Endodermal cell (in vitro differentiated cells): ENCODE measurements at regions not wholly inside any gene's neighbourhood (a gene's known extent, or its start where the extent isn't known, plus 50 kb on each side); places are given as distances from the start of the nearest gene placed in this dataset.

Experiments used
- DNase-seq: peaks from one replicate; pipeline ENCODE4 v3.0.0-alpha.2; 2017
- H3K27ac ChIP-seq: 2 replicates; pipeline ENCODE4 v1.5.1; 2013; ENCODE audit warnings: mild to moderate bottlenecking, low read depth, low read length, moderate library complexity
- H3K27me3 ChIP-seq: 2 replicates; pipeline ENCODE4 v1.6.1; 2013; ENCODE audit warnings: mild to moderate bottlenecking, low read length, moderate library complexity; ENCODE audit not compliant: insufficient read depth, control insufficient read depth, poor library complexity, severe bottlenecking
- H3K36me3 ChIP-seq: 2 replicates; pipeline ENCODE4 v1.7.0; 2013; ENCODE audit warnings: mild to moderate bottlenecking, low read length, moderate library complexity; ENCODE audit not compliant: control insufficient read depth, insufficient read depth
- H3K4me1 ChIP-seq: one replicate; pipeline ENCODE4 v1.7.0; 2013; ENCODE audit warnings: low read length; ENCODE audit not compliant: control insufficient read depth, insufficient read depth
- H3K4me3 ChIP-seq: 2 replicates; pipeline ENCODE4 v1.5.1; 2013; ENCODE audit warnings: mild to moderate bottlenecking, low read length, moderate library complexity
- H3K9ac ChIP-seq: 2 replicates; pipeline ENCODE4 v1.6.1; 2013; ENCODE audit warnings: mild to moderate bottlenecking, low read length, moderate library complexity; ENCODE audit not compliant: poor library complexity, severe bottlenecking; ENCODE audit errors: extremely low read depth
- H3K9me3 ChIP-seq: 2 replicates; pipeline ENCODE4 v1.6.1; 2013; ENCODE audit warnings: mild to moderate bottlenecking, low read length, moderate library complexity; ENCODE audit not compliant: control insufficient read depth
- H3K27ac Mint-ChIP-seq: 2 replicates; pipeline ENCODE4 v1.8.0; 2020; ENCODE audit warnings: mixed read lengths
- H3K27me3 Mint-ChIP-seq: 2 replicates; pipeline ENCODE4 v1.8.0; 2021; ENCODE audit warnings: mild to moderate bottlenecking, mixed read lengths; ENCODE audit not compliant: insufficient read depth
- H3K36me3 Mint-ChIP-seq: 2 replicates; pipeline ENCODE4 v1.8.0; 2020; ENCODE audit warnings: low read depth, mixed read lengths
- H3K4me1 Mint-ChIP-seq: 2 replicates; pipeline ENCODE4 v1.8.0; 2020; ENCODE audit warnings: mixed read lengths
- H3K4me3 Mint-ChIP-seq: 2 replicates; pipeline ENCODE4 v1.8.0; 2020; ENCODE audit warnings: mild to moderate bottlenecking, moderate library complexity, mixed read lengths
- H3K9me3 Mint-ChIP-seq: 2 replicates; pipeline ENCODE4 v1.8.0; 2020; ENCODE audit warnings: mild to moderate bottlenecking, mixed read lengths
- WGBS, 2 experiments: methylation state at CpG; one replicate each; pipeline versions ENCODE4 v1.1.5 to v1.1.7; 2013; ENCODE audit warnings: missing lambda C conversion rate in 2 of 2, mixed read lengths in 1 of 2; ENCODE audit not compliant: insufficient coverage in 1 of 2, insufficient read length in 1 of 2; 5-methylcytosine and 5-hydroxymethylcytosine counted together
- TF ChIP-seq, protein P1 (sequence below): fragments of 200-600 bp; sonication (generic); conservative IDR thresholded peaks from 2 replicates; pipeline ENCODE4 v1.5.0; 2021; ENCODE audit warnings: antibody characterized with exemption, mild to moderate bottlenecking

DNA sequence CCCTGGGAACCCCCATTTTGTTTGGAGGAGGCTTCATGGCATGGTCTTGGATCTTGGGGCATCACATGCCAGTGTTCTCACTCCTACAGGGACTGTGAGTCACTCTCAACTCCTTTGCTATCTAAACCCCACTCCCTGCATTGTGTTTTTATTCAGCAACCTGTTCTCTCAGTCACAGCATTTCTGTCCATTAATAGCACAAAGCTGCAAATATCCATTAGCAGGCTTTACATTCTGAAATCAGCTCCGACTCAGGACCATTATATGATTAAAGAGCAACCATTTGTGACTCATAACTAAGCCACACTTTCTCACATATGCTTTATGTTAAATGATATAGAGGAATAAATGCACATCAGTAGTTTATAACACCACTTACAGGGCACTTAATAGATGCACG lies 462.1 kb upstream of the BRINP1 start:
- no peaks in the 10 kb centered on the region for H3K36me3 ChIP-seq
- TF ChIP-seq, protein P1, sequence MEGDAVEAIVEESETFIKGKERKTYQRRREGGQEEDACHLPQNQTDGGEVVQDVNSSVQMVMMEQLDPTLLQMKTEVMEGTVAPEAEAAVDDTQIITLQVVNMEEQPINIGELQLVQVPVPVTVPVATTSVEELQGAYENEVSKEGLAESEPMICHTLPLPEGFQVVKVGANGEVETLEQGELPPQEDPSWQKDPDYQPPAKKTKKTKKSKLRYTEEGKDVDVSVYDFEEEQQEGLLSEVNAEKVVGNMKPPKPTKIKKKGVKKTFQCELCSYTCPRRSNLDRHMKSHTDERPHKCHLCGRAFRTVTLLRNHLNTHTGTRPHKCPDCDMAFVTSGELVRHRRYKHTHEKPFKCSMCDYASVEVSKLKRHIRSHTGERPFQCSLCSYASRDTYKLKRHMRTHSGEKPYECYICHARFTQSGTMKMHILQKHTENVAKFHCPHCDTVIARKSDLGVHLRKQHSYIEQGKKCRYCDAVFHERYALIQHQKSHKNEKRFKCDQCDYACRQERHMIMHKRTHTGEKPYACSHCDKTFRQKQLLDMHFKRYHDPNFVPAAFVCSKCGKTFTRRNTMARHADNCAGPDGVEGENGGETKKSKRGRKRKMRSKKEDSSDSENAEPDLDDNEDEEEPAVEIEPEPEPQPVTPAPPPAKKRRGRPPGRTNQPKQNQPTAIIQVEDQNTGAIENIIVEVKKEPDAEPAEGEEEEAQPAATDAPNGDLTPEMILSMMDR: no peak
- Mint-ChIP-seq H3K4me1 (peaks cover 22% of the 10 kb centered on the region), H3K9me3 (no peaks in the 10 kb centered on the region), H3K36me3 (no peaks in the 10 kb centered on the region), H3K27me3 (no peaks in the 10 kb centered on the region), H3K4me3 (no peak overlapping the region), H3K27ac (no peak overlapping the region)
- DNase-seq: no peak
- H3K4me3 ChIP-seq: no peak overlapping the region
- H3K27me3 ChIP-seq: no peaks in the 10 kb centered on the region
- peaks cover 4% of the 10 kb centered on the region for H3K4me1 ChIP-seq
- no peak overlapping the region for H3K27ac ChIP-seq
- 94% methylated on average over 2 of the region's 2 CpGs; no CpG with 5 or more reads in 1 of the 2 experiments for WGBS, 2 experiments
- no peaks in the 10 kb centered on the region for H3K9me3 ChIP-seq
- no peak overlapping the region for H3K9ac ChIP-seq

DNA sequence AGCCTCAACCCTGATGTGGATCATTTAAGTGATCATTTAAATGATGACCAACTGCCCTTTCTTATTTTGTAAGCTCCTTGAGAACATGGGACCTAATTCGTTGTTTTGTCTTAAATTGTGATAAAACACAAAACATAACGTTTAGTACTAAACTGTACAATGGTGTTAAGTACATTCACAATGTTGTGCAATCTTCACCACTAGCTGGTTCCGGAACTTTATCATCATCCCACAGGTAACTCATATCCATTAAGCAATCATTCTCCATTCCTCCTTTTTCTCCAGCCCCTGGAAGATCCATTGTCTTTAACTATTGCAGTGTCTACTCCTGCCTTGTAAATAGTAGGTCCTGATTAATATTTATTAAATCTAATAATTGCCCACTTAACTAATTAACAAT lies 460.5 kb upstream of the BRINP1 start:
- no peaks in the 10 kb centered on the region for H3K9me3 Mint-ChIP-seq
- Histone ChIP-seq H3K9ac (no peak overlapping the region), H3K36me3 (no peaks in the 10 kb centered on the region), H3K27ac (no peak overlapping the region), H3K4me3 (no peak overlapping the region), H3K4me1 (no peaks in the 10 kb centered on the region), H3K9me3 (no peaks in the 10 kb centered on the region), H3K27me3 (no peaks in the 10 kb centered on the region)
- no peaks in the 10 kb centered on the region for H3K27me3 Mint-ChIP-seq
- peaks cover 9% of the 10 kb centered on the region for H3K4me1 Mint-ChIP-seq
- WGBS, 2 experiments: 83 to 92% methylated on average over 2 to 3 of the region's 3 CpGs
- H3K4me3 Mint-ChIP-seq: no peak overlapping the region
- H3K36me3 Mint-ChIP-seq: no peaks in the 10 kb centered on the region
- H3K27ac Mint-ChIP-seq: no peak overlapping the region
- TF ChIP-seq, protein P1: no peak
- no peak for DNase-seq

DNA sequence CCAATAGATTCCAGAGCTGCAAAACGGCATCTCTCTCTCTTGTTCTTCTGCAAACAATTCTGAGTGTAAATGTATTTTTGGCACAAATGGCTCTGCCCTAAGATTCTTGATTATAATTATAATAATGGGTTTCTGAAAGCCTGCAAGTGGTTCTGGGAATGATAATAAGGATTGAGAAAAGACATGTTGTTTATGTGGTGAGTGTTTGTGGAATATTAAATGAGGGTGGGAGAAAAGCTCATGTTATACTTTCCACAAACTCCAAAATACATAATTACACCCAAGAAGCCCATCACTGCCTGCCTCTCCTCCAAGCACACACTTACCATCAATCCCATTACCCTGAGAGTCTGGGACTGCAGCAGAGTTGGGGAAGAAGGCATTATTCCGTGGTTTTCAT lies 460.0 kb upstream of the BRINP1 start:
- Mint-ChIP-seq H3K4me3 (no peak overlapping the region), H3K27ac (no peak overlapping the region), H3K27me3 (no peaks in the 10 kb centered on the region), H3K36me3 (no peaks in the 10 kb centered on the region), H3K4me1 (peaks cover 9% of the 10 kb centered on the region), H3K9me3 (no peaks in the 10 kb centered on the region)
- DNase-seq: no peak
- Histone ChIP-seq H3K27me3 (no peaks in the 10 kb centered on the region), H3K36me3 (no peaks in the 10 kb centered on the region), H3K27ac (no peak overlapping the region), H3K4me3 (no peak overlapping the region), H3K9ac (no peak overlapping the region), H3K9me3 (no peaks in the 10 kb centered on the region), H3K4me1 (no peaks in the 10 kb centered on the region)
- TF ChIP-seq, protein P1: no peak
- 89 to 92% methylated on average over 2 of the region's 2 CpGs for WGBS, 2 experiments
